ENCODE measurements at regions not wholly inside any gene's neighbourhood (a gene's known extent, or its start where the extent isn't known, plus 50 kb on each side); places are given as distances from the start of the nearest gene placed in this dataset.

DNA sequence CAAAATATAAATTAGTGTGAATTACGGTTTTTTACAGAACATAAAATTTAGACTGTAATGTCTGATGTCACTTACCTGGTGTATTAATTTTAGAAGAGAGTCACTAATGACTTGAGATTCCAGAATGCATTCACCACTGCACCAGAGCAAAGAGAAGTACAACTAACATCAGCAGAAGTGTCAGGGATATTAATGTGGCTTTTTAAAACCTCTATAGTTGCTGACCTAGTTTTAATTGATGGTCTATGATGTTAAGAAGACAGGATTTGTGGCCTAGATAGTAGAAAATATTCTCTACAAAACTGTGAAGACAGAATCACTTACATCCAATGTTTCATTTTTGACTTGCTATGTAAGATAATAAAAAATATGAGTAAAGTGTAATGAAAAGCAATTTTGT is 1181.6 kb downstream of the RAPGEF2 start:
- no peak for TF ChIP-seq EZH2 (IDR thresholded peaks at IDR 0.05; ENCODE audit: borderline replicate concordance, low read depth, low read length, severe bottlenecking)
- TF ChIP-seq, protein P1, sequence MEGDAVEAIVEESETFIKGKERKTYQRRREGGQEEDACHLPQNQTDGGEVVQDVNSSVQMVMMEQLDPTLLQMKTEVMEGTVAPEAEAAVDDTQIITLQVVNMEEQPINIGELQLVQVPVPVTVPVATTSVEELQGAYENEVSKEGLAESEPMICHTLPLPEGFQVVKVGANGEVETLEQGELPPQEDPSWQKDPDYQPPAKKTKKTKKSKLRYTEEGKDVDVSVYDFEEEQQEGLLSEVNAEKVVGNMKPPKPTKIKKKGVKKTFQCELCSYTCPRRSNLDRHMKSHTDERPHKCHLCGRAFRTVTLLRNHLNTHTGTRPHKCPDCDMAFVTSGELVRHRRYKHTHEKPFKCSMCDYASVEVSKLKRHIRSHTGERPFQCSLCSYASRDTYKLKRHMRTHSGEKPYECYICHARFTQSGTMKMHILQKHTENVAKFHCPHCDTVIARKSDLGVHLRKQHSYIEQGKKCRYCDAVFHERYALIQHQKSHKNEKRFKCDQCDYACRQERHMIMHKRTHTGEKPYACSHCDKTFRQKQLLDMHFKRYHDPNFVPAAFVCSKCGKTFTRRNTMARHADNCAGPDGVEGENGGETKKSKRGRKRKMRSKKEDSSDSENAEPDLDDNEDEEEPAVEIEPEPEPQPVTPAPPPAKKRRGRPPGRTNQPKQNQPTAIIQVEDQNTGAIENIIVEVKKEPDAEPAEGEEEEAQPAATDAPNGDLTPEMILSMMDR (IDR thresholded peaks at IDR 0.05; ENCODE audit: borderline replicate concordance, extremely low read depth, low read length, poor library complexity, severe bottlenecking), result no peak
